Keratinocyte (primary cell): ENCODE measurements at regions not wholly inside any gene's neighbourhood (a gene's known extent, or its start where the extent isn't known, plus 50 kb on each side); places are given as distances from the start of the nearest gene placed in this dataset.

Source experiments
- CTCF ChIP-seq, 3 experiments: IDR thresholded peaks in 1 of 3; conservative IDR thresholded peaks in 1 of 3; optimal IDR thresholded peaks in 1 of 3; 2 replicates in 2 of 3; 3 replicates in 1 of 3; pipeline versions ENCODE3 to v1.5.1; 2011; ENCODE audit warnings: low read length in 3 of 3, mild to moderate bottlenecking in 3 of 3, moderate library complexity in 2 of 3, control low read depth in 1 of 3, inconsistent platforms in 1 of 3; ENCODE audit not compliant: insufficient read depth in 2 of 3; ENCODE audit errors: extremely low read depth in 1 of 3
- EZH2 ChIP-seq: IDR thresholded peaks from one replicate; pipeline ENCODE4 v1.6.1; 2012; ENCODE audit warnings: inconsistent platforms, mild to moderate bottlenecking, low read length, moderate library complexity

- TF ChIP-seq CTCF (optimal IDR thresholded peaks at IDR 0.05 in 1 of 3, IDR thresholded peaks at IDR 0.05 in 1 of 3, conservative IDR thresholded peaks at IDR 0.05 in 1 of 3; ENCODE audit: extremely low read depth in 1 of 3, insufficient read depth in 2 of 3, low read length in 3 of 3) (no peak), EZH2 (no peak)
These were observed 129.0 kb upstream of the COPS8 start for GRCh38 chr2:236956641-236957040.
